DMS114 treated with DMSO at 0.1 percent for 48 hours (cell line): ENCODE measurements at regions not wholly inside any gene's neighbourhood (a gene's known extent, or its start where the extent isn't known, plus 50 kb on each side); places are given as distances from the start of the nearest gene placed in this dataset.

ENCODE experiments used
- DNase-seq: peaks from one replicate; lab custom pipeline; 2025; ENCODE audit not compliant: unreplicated experiment; lab: John Stamatoyannopoulos, UW

DNA sequence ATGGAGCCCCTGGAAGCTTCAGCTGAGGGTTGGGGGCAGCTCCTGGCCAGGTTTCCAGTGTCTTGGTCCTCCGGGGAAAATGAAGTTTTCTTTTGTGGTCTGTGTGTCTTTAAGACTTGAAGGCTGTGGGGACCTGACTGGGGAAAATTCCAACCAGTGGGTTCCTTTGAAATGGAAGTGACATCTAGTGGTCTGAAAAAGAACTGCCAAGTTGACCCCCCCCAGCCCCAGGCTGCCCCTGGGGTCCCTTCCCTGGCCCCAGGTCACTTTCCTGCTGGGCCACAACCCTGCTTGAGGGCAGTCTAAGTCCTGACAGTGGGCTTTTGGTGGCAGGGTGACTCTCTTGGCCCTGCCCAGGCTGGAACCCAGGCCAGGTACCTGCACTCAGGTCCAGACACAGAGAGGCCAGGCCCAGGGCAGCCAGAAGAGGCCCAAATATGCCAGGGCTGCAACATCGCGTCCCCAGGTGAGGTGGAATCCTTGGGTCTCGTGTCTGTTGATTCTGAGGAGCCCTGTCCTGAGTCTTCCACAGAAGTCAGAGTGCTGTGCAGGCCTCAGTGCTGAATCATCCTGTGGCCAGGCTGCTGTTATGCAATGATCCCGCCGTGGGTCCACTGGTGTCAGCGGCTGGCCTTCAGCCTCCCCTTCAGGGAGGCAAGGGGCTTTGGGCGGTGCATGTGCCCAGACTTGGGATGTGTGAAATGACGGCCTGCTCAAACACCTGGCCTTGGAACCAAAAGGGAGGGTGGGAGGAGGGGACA, 68.4 kb downstream of the VEGFA start:
- peak; percentile 8 for DNase-seq

DNA sequence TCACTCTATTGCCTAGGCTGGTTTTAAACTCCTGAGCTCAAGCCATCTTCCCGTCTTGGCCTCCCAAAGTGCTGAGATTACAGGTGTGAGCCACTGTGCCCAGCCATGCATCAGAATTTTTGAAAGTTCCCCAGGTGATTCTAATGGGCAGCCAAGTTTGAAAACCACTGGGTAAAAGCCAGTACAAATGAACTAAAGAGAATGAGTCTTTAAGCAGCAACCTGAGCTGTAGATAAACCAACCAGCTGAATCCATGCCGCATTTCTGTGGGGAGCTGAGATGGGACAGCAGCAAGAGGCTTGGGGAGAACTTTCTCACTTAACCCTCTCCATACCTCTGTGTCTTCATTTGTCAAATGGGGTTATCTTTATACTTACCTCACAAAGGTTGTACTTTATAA, 67.5 kb downstream of the VEGFA start:
- no peak for DNase-seq

- no peak for DNase-seq
Observed at GRCh38 chr6:43836507-43837240, 66.7 kb downstream of the VEGFA start.
